ENCODE measurements at regions not wholly inside any gene's neighbourhood (a gene's known extent, or its start where the extent isn't known, plus 50 kb on each side); places are given as distances from the start of the nearest gene placed in this dataset.

DNA sequence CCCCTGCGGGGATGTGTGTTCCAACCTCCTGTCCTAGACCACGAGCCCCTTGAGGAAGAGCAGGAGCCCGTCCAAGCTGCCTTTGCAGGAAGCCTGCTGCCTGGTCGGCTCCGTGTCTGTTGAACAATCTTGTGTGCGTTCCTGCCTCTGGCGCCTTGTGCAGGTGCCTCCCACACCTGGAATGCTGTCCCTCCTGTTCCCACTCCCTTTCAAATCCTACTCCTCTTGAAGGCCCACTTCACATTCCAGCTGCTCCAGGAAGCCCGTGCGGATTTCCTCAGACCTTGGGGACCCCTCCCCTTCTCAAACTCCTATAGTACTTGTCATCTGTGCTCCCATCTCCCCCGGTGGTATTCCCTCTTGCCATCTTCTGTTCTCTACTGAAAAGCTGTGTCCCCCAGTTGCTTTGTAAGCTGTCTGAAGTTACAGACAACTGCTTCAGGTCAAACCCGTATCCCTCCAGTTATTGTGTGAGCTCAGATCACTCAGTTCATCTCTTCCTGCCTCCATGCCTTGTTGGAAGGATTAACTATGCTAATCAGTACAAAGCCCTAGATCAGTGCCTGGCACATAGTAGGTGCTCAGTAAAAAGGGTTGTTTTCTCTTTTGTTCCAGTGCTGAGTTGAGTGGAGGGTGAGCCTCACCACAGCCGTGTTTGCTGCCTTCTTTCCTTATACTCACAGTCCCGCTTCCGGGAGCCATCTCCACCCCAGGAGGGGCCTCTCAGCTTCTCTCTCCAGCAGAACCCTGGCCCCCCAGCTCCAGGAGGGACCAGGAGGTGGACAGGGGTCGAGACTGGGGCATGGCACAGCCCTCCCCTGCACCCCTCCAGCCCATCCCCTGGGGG is 241.8 kb upstream of the CIBAR2 start:
- dilution Hi-C loops (cut with HindIII; ENCODE audit: low sequenced_read_pairs, unreplicated experiment): no loop called here
- H3K79me1 ChIP-seq (ENCODE audit: low read depth in 1 of 2, low read length in 2 of 2): peaks cover 22 to 71% of the 10 kb centered on the region in 2 experiments
- H3K4me3 ChIP-seq (ENCODE audit: insufficient read depth, low read depth, low read length): no peak overlapping the region
- no peak overlapping the region for H2BK15ac ChIP-seq (ENCODE audit: low read depth, low read length)
- peak overlapping the region; percentile 62 for H2BK20ac ChIP-seq (ENCODE audit: low read depth, low read length)
- peak overlapping the region; percentile 50 for H3K23ac ChIP-seq (ENCODE audit: low read depth, low read length)
- BruUV-seq (replicated peaks): no TSS peak
- 84% methylated on average over 9 of the region's 15 CpGs; no CpG with 5 or more reads in 1 of the 2 experiments for WGBS, 2 experiments (ENCODE audit: extremely low coverage in 2 of 2, insufficient read length in 1 of 2)
- peak overlapping the region; percentile 14 for H3K9ac ChIP-seq (ENCODE audit: low read depth, low read length)
- peak overlapping the region; percentile 6; the same call in 1 of the 2 replicates for H3K14ac ChIP-seq (replicated peaks; ENCODE audit: low read depth, low read length)
- H2AFZ ChIP-seq (replicated peaks; ENCODE audit: low read length, poor library complexity): no peak overlapping the region
- H2AK5ac ChIP-seq (ENCODE audit: low read depth, low read length): peak overlapping the region; percentile 83; the same call in 1 of the 2 replicates
- no peak overlapping the region for H2BK5ac ChIP-seq (ENCODE audit: low read depth, low read length, poor library complexity, severe bottlenecking)
- DNase-seq: no peak
- peak overlapping the region; percentile 33 for H3K18ac ChIP-seq (ENCODE audit: low read depth, low read length)
- ChIA-PET CTCF (interaction anchor here (1.1 kb wide), 1 partner anchor 24 kb away, joined by 3 read pairs; no protein-coding TSS in a partner anchor), POLR2A (ENCODE audit: unreplicated experiment) (no interaction called here)
- H3K36me3 ChIP-seq (ENCODE audit: control insufficient read depth, insufficient read depth, low read length): peaks cover 2% of the 10 kb centered on the region; the same call in 1 of the 2 replicates
- H3K27ac ChIP-seq (ENCODE audit: insufficient read depth, low read length): peak overlapping the region; percentile 31; the same call in 1 of the 2 replicates
- H3K56ac ChIP-seq (ENCODE audit: extremely low read depth, insufficient read depth, low read length): peak overlapping the region; percentile 24; the same call in 1 of the 2 replicates
- H3K27me3 ChIP-seq (ENCODE audit: control insufficient read depth, insufficient read depth, low read length): no peaks in the 10 kb centered on the region
- H3K9me1 ChIP-seq (ENCODE audit: insufficient read depth, low read length): peaks cover 26% of the 10 kb centered on the region
- H4K91ac ChIP-seq (ENCODE audit: insufficient read depth, low read depth, low read length): peak overlapping the region; percentile 52
- peak overlapping the region in 1 of 2 experiments; percentile 53; a peak in 1 of 4 replicates for H4K8ac ChIP-seq (ENCODE audit: low read depth in 2 of 2, low read length in 2 of 2)
- 0 out of 2 replicates have a peak, but pooled peaks cover 3% of the 10 kb centered on the region for H3K9me3 ChIP-seq (ENCODE audit: control insufficient read depth, insufficient read depth, low read length)
- H4K20me1 ChIP-seq (ENCODE audit: insufficient read depth, low read length): peaks cover 80% of the 10 kb centered on the region
- intact Hi-C loops (cut with micrococcal nuclease): no loop called here
- peak overlapping the region; percentile 45 for H2BK120ac ChIP-seq (ENCODE audit: low read depth, low read length)
- no peak for TF ChIP-seq POLR2A (IDR thresholded peaks at IDR 0.05; ENCODE audit: low read depth, low read length)
- TF ChIP-seq, protein P1, sequence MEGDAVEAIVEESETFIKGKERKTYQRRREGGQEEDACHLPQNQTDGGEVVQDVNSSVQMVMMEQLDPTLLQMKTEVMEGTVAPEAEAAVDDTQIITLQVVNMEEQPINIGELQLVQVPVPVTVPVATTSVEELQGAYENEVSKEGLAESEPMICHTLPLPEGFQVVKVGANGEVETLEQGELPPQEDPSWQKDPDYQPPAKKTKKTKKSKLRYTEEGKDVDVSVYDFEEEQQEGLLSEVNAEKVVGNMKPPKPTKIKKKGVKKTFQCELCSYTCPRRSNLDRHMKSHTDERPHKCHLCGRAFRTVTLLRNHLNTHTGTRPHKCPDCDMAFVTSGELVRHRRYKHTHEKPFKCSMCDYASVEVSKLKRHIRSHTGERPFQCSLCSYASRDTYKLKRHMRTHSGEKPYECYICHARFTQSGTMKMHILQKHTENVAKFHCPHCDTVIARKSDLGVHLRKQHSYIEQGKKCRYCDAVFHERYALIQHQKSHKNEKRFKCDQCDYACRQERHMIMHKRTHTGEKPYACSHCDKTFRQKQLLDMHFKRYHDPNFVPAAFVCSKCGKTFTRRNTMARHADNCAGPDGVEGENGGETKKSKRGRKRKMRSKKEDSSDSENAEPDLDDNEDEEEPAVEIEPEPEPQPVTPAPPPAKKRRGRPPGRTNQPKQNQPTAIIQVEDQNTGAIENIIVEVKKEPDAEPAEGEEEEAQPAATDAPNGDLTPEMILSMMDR (conservative IDR thresholded peaks at IDR 0.05; ENCODE audit: low read depth, low read length): no peak
- TF ChIP-seq MAFK (IDR thresholded peaks at IDR 0.05; ENCODE audit: low read depth, low read length): no peak
- no peak for TF ChIP-seq MXI1 (IDR thresholded peaks at IDR 0.05; ENCODE audit: borderline replicate concordance, low read depth, low read length)
- no peak for TF ChIP-seq RAD21 (IDR thresholded peaks at IDR 0.05; ENCODE audit: low read length)
- no peak for TF ChIP-seq BHLHE40 (IDR thresholded peaks at IDR 0.05; ENCODE audit: low read depth, low read length)
- no peak for TF ChIP-seq FOS (IDR thresholded peaks at IDR 0.05; ENCODE audit: low read depth, low read length)
- no peak for TF ChIP-seq RFX5 (IDR thresholded peaks at IDR 0.05; ENCODE audit: low read depth, low read length)
- TF ChIP-seq, protein P2, sequence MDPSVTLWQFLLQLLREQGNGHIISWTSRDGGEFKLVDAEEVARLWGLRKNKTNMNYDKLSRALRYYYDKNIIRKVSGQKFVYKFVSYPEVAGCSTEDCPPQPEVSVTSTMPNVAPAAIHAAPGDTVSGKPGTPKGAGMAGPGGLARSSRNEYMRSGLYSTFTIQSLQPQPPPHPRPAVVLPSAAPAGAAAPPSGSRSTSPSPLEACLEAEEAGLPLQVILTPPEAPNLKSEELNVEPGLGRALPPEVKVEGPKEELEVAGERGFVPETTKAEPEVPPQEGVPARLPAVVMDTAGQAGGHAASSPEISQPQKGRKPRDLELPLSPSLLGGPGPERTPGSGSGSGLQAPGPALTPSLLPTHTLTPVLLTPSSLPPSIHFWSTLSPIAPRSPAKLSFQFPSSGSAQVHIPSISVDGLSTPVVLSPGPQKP (IDR thresholded peaks at IDR 0.05; ENCODE audit: borderline replicate concordance, low read depth, low read length): no peak
- no peak for TF ChIP-seq RCOR1 (IDR thresholded peaks at IDR 0.05; ENCODE audit: insufficient replicate concordance, low read length)
- TF ChIP-seq SMC3 (IDR thresholded peaks at IDR 0.05; ENCODE audit: low read depth, low read length): no peak
- in situ Hi-C loops (cut with MboI; ENCODE audit: low sequenced_read_pairs): no loop called here
- peak overlapping the region; percentile 15 for H2AK9ac ChIP-seq (replicated peaks; ENCODE audit: low read depth, low read length, poor library complexity)
- H3K4ac ChIP-seq (ENCODE audit: low read depth, low read length): peak overlapping the region; percentile 26; the same call in 1 of the 2 replicates
- H3K4me1 ChIP-seq (ENCODE audit: control insufficient read depth, insufficient read depth, low read length): peaks cover 31% of the 10 kb centered on the region
- H3K4me2 ChIP-seq (ENCODE audit: low read depth, low read length): no peak overlapping the region; the same call in 1 of the 2 replicates
- no peak overlapping the region; the same call in 1 of the 2 replicates for H4K5ac ChIP-seq (ENCODE audit: low read depth, low read length)
- ATAC-seq (ENCODE audit: low read depth): peak; percentile 2; the same call in 1 of the 2 replicates

Data from IMR-90 (cell line).